ENCODE measurements at regions not wholly inside any gene's neighbourhood (a gene's known extent, or its start where the extent isn't known, plus 50 kb on each side); places are given as distances from the start of the nearest gene placed in this dataset.

- in situ Hi-C loops (cut with HindIII; ENCODE audit: low pct_unique_long_range_greater_than_20kb, low sequenced_read_pairs) (no loop called here), intact Hi-C loops (cut with micrococcal nuclease; ENCODE audit: unreplicated experiment) (no loop called here)
- no TSS peak for BruUV-seq (replicated peaks)
- Histone ChIP-seq H3K4me1 (ENCODE audit: control insufficient read depth, insufficient read depth, low read length) (no peaks in the 10 kb centered on the region), H3K9me3 (ENCODE audit: control insufficient read depth, insufficient read depth, low read depth, low read length) (no peaks in the 10 kb centered on the region), H3K27me3 (ENCODE audit: control insufficient read depth, insufficient read depth, low read length) (no peaks in the 10 kb centered on the region; the same call in 1 of the 2 replicates), H3K27ac (ENCODE audit: low read length) (no peak overlapping the region), H3K36me3 (ENCODE audit: control insufficient read depth, insufficient read depth, low read length) (no peaks in the 10 kb centered on the region), H3K4me3 (ENCODE audit: low read depth in 2 of 2, low read length in 2 of 2) (no peak overlapping the region)
- ATAC-seq (no peak), DNase-seq (ENCODE audit: low read depth, low spot score) (no peak)
- CTCF ChIA-PET = no interaction called here
- TF ChIP-seq SIN3A (IDR thresholded peaks at IDR 0.05; ENCODE audit: borderline replicate concordance, insufficient read depth, low read depth, low read length) (no peak), POLR2AphosphoS5 (IDR thresholded peaks at IDR 0.05; ENCODE audit: low read depth, low read length) (no peak), TCF7L2 (IDR thresholded peaks at IDR 0.05; ENCODE audit: low read depth, low read length) (no peak), CTCF (IDR thresholded peaks at IDR 0.05) (no peak), REST (IDR thresholded peaks at IDR 0.05; ENCODE audit: insufficient read depth in 1 of 2, low read depth in 2 of 2, low read length in 1 of 2) (no peak)
- POLR2A ChIA-PET = no interaction called here
These were observed 195.8 kb upstream of the ARG1 start for GRCh38 chr6:131377112-131377705.

GRCh38 chr6:131378874-131379273 is 194.2 kb upstream of the ARG1 start:
- Histone ChIP-seq H3K9me3 (ENCODE audit: control insufficient read depth, insufficient read depth, low read depth, low read length) (no peaks in the 10 kb centered on the region), H3K27ac (ENCODE audit: low read length) (no peak overlapping the region), H3K4me3 (ENCODE audit: low read depth in 2 of 2, low read length in 2 of 2) (no peak overlapping the region), H3K4me1 (ENCODE audit: control insufficient read depth, insufficient read depth, low read length) (no peaks in the 10 kb centered on the region), H3K36me3 (ENCODE audit: control insufficient read depth, insufficient read depth, low read length) (no peaks in the 10 kb centered on the region), H3K27me3 (ENCODE audit: control insufficient read depth, insufficient read depth, low read length) (no peaks in the 10 kb centered on the region; the same call in 1 of the 2 replicates)
- in situ Hi-C loops (cut with HindIII; ENCODE audit: low pct_unique_long_range_greater_than_20kb, low sequenced_read_pairs) = no loop called here
- TF ChIP-seq TCF7L2 (IDR thresholded peaks at IDR 0.05; ENCODE audit: low read depth, low read length) (no peak), CTCF (IDR thresholded peaks at IDR 0.05) (no peak), POLR2AphosphoS5 (IDR thresholded peaks at IDR 0.05; ENCODE audit: low read depth, low read length) (no peak), SIN3A (IDR thresholded peaks at IDR 0.05; ENCODE audit: borderline replicate concordance, insufficient read depth, low read depth, low read length) (no peak), REST (IDR thresholded peaks at IDR 0.05; ENCODE audit: insufficient read depth in 1 of 2, low read depth in 2 of 2, low read length in 1 of 2) (no peak)
- CTCF ChIA-PET = no interaction called here
- intact Hi-C loops (cut with micrococcal nuclease; ENCODE audit: unreplicated experiment) = no loop called here
- POLR2A ChIA-PET = no interaction called here
- no TSS peak for BruUV-seq (replicated peaks)
- no peak for DNase-seq (ENCODE audit: low read depth, low spot score)
- ATAC-seq = no peak
